WERI-Rb-1 (cell line): ENCODE measurements at regions not wholly inside any gene's neighbourhood (a gene's known extent, or its start where the extent isn't known, plus 50 kb on each side); places are given as distances from the start of the nearest gene placed in this dataset.

Experiments used
- DNase-seq: peaks from one replicate; pipeline ENCODE4 v3.0.0-alpha.2; 2020
- H3K27ac ChIP-seq: fragments of 250-450 bp; sonication (Bioruptor Pico); 2 replicates; pipeline ENCODE4 v1.5.1; 2020; ENCODE audit warnings: mild to moderate bottlenecking, moderate library complexity
- H3K27me3 ChIP-seq: fragments of 250-450 bp; sonication (Bioruptor Pico); 2 replicates; pipeline ENCODE4 v1.5.1; 2021; ENCODE audit warnings: mild to moderate bottlenecking, low read depth, moderate library complexity; ENCODE audit not compliant: insufficient read depth, severe bottlenecking
- H3K36me3 ChIP-seq: fragments of 250-450 bp; sonication (Bioruptor Pico); 2 replicates; pipeline ENCODE4 v1.5.1; 2020; ENCODE audit warnings: mild to moderate bottlenecking, moderate library complexity
- H3K4me3 ChIP-seq: 2 replicates; pipeline ENCODE4 v1.5.1; 2011; ENCODE audit warnings: low read depth, mild to moderate bottlenecking, control low read depth, low read length
- H3K9me3 ChIP-seq: fragments of 250-450 bp; sonication (Bioruptor Pico); 2 replicates; pipeline ENCODE4 v1.5.1; 2021; ENCODE audit warnings: mild to moderate bottlenecking, moderate library complexity; ENCODE audit not compliant: severe bottlenecking
- TF ChIP-seq, protein P1 (sequence below): IDR thresholded peaks from 2 replicates; pipeline ENCODE4 v1.5.1; 2011; ENCODE audit warnings: low read depth, mild to moderate bottlenecking, control low read depth, inconsistent platforms, low read length

DNA sequence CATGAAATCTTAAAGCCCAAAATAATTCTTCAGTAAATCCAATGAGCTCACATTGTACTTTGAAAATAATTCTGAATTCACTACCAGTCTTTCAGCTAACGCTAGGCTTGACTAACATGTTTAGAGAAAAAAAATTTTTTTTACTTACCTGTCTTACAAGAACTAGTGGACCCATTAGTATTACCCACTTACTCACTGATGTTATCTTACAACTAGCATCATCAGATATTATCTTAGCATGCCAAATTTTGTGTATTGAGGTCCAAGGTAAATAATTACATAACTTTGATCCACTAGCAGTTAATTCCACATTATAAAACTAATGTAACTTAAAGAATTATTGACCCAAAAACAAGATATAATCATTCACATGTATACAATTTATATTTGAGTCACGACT is 62.7 kb downstream of the SLC41A2 start:
- no peaks in the 10 kb centered on the region for H3K36me3 ChIP-seq
- H3K4me3 ChIP-seq: no peak overlapping the region
- no peaks in the 10 kb centered on the region for H3K27me3 ChIP-seq
- TF ChIP-seq, protein P1, sequence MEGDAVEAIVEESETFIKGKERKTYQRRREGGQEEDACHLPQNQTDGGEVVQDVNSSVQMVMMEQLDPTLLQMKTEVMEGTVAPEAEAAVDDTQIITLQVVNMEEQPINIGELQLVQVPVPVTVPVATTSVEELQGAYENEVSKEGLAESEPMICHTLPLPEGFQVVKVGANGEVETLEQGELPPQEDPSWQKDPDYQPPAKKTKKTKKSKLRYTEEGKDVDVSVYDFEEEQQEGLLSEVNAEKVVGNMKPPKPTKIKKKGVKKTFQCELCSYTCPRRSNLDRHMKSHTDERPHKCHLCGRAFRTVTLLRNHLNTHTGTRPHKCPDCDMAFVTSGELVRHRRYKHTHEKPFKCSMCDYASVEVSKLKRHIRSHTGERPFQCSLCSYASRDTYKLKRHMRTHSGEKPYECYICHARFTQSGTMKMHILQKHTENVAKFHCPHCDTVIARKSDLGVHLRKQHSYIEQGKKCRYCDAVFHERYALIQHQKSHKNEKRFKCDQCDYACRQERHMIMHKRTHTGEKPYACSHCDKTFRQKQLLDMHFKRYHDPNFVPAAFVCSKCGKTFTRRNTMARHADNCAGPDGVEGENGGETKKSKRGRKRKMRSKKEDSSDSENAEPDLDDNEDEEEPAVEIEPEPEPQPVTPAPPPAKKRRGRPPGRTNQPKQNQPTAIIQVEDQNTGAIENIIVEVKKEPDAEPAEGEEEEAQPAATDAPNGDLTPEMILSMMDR: no peak
- H3K27ac ChIP-seq: no peak overlapping the region
- H3K9me3 ChIP-seq: no peaks in the 10 kb centered on the region
- no peak for DNase-seq

GRCh38 chr12:104890476-104891096 is 67.5 kb downstream of the SLC41A2 start:
- TF ChIP-seq, protein P1: no peak
- Histone ChIP-seq H3K36me3 (no peaks in the 10 kb centered on the region), H3K9me3 (no peaks in the 10 kb centered on the region), H3K27me3 (no peaks in the 10 kb centered on the region), H3K27ac (no peak overlapping the region), H3K4me3 (no peak overlapping the region)
- no peak for DNase-seq

- H3K36me3 ChIP-seq: no peaks in the 10 kb centered on the region
- TF ChIP-seq, protein P1: no peak
- no peak overlapping the region for H3K27ac ChIP-seq
- no peaks in the 10 kb centered on the region for H3K27me3 ChIP-seq
- no peak for DNase-seq
- no peak overlapping the region for H3K4me3 ChIP-seq
- H3K9me3 ChIP-seq: no peaks in the 10 kb centered on the region
Measured at GRCh38 chr12:104889735-104890134, 68.4 kb downstream of the SLC41A2 start.

GRCh38 chr12:104888892-104889291 is 69.2 kb downstream of the SLC41A2 start:
- no peak for DNase-seq
- Histone ChIP-seq H3K27me3 (no peaks in the 10 kb centered on the region), H3K4me3 (no peak overlapping the region)

DNA sequence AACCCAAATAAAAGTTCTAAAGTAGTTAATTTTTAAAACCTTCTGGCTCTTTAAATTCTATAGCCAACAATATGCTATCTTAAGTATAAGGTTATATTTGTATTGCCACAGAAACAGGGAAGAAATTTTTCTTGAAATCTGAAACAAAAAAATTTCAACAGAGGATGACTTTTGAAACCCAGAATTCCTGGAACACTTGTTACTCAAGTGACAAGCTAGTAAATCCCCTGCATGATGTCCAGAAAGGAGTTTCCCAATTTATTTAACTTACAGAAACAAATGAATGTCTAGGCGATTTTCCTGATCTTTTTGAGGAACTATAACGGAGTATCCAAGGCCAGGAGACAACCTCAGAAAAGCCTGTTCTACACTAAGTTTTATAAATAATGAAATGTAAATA is 69.6 kb downstream of the SLC41A2 start:
- no peaks in the 10 kb centered on the region for H3K36me3 ChIP-seq
- H3K9me3 ChIP-seq: no peaks in the 10 kb centered on the region
- no peak overlapping the region for H3K27ac ChIP-seq
- TF ChIP-seq, protein P1: no peak
- H3K27me3 ChIP-seq: no peaks in the 10 kb centered on the region
- DNase-seq: no peak
- H3K4me3 ChIP-seq: no peak overlapping the region

More at GRCh38 chr12:104888892-104889291, 69.2 kb downstream of the SLC41A2 start:
- no peaks in the 10 kb centered on the region for H3K9me3 ChIP-seq
- TF ChIP-seq, protein P1: no peak
- no peaks in the 10 kb centered on the region for H3K36me3 ChIP-seq
- H3K27ac ChIP-seq: no peak overlapping the region

DNA sequence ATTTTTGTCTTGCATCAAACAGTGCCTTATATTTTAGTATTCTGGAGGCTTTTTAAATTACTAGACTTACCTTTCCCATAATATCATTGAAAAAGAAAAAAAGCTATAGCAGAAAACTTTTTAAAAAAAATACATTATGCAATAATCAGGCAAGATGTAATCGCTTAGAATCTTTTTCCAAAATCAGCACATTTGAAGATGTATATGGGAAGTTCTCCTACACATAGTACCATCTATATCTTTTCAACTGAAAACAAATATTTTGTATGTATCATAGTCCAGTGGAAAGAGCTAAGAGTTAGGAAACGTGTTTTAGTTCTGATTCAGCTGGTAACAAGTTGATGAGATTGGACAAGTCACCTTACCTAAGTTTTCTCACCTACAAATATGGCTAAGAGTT is 70.6 kb downstream of the SLC41A2 start:
- no peaks in the 10 kb centered on the region for H3K27me3 ChIP-seq
- H3K4me3 ChIP-seq: no peak overlapping the region
- TF ChIP-seq, protein P1: no peak

More for the DNA sequence above, 70.6 kb downstream of the SLC41A2 start:
- no peaks in the 10 kb centered on the region for H3K9me3 ChIP-seq
- no peak overlapping the region for H3K27ac ChIP-seq
- no peak for DNase-seq
- H3K36me3 ChIP-seq: no peaks in the 10 kb centered on the region
